BLaER1 treated with 17β-estradiol and CSF1 and Interleukin-3, amounts not matched to agents 10 nM and 100 nM (cell line): ENCODE measurements at regions not wholly inside any gene's neighbourhood (a gene's known extent, or its start where the extent isn't known, plus 50 kb on each side); places are given as distances from the start of the nearest gene placed in this dataset.
A peak's percentile ranks its signal among the peaks of the same experiment; 100 is the strongest.

Experiments
- H3K27ac ChIP-seq, 11 experiments: shearing (Covaris generic); formaldehyde crosslinking; 2 replicates each; pipeline ENCODE4 v1.8.1; 2022
- H3K27me3 ChIP-seq, 11 experiments: shearing (Covaris generic); formaldehyde crosslinking; 2 replicates each; pipeline ENCODE4 v1.8.1; 2022
- H3K36me3 ChIP-seq, 11 experiments: shearing (Covaris generic); formaldehyde crosslinking; 2 replicates each; pipeline ENCODE4 v1.8.1; 2022
- H3K4me1 ChIP-seq, 10 experiments: shearing (Covaris generic); formaldehyde crosslinking; 2 replicates each; pipeline ENCODE4 v1.8.1; 2022
- H3K4me2 ChIP-seq, 11 experiments: shearing (Covaris generic); formaldehyde crosslinking; 2 replicates each; pipeline ENCODE4 v1.8.1; 2022
- H3K4me3 ChIP-seq, 10 experiments: shearing (Covaris generic); formaldehyde crosslinking; 2 replicates each; pipeline ENCODE4 v1.8.1; 2022
- H3K9ac ChIP-seq, 11 experiments: shearing (Covaris generic); formaldehyde crosslinking; 2 replicates each; pipeline ENCODE4 v1.8.1; 2022
- H3K9me3 ChIP-seq, 11 experiments: shearing (Covaris generic); formaldehyde crosslinking; replicated peaks in 1 of 11; 2 replicates each; pipeline ENCODE4 v1.8.1; 2022
- H4K20me1 ChIP-seq, 11 experiments: shearing (Covaris generic); formaldehyde crosslinking; 2 replicates each; pipeline ENCODE4 v1.8.1; 2022
- Cebpa-rat ChIP-seq, 11 experiments: shearing (Covaris generic); IDR thresholded peaks; 2 replicates each; pipeline ENCODE4 v1.8.1; 2022

GRCh38 chr11:107176148-107177105 is 158.2 kb upstream of the GUCY1A2 start:
- no peak for TF ChIP-seq Cebpa-rat (IDR thresholded peaks at IDR 0.05)
- H3K4me3 ChIP-seq = no peak overlapping the region
- H3K4me1 ChIP-seq = peaks cover 0 to 54% (median 27%) of the 10 kb centered on the region in 10 experiments; a peak in 15 of 20 replicates
- H3K27ac ChIP-seq = peak overlapping the region in 2 of 11 experiments; percentile 4 to 28; a peak in 2 of 22 replicates
- no peaks in the 10 kb centered on the region for H3K36me3 ChIP-seq
- peaks cover 0 to 27% (median 12%) of the 10 kb centered on the region in 11 experiments; a peak in 12 of 22 replicates for H3K9me3 ChIP-seq
- H4K20me1 ChIP-seq = no peaks in the 10 kb centered on the region
- no peaks in the 10 kb centered on the region for H3K27me3 ChIP-seq
- no peak overlapping the region for H3K4me2 ChIP-seq
- no peak overlapping the region for H3K9ac ChIP-seq

- no peak overlapping the region for H3K4me3 ChIP-seq
- no peaks in the 10 kb centered on the region for H3K27me3 ChIP-seq
- H3K4me1 ChIP-seq = peaks cover 0 to 40% (median 15%) of the 10 kb centered on the region in 10 experiments; a peak in 13 of 20 replicates
- H3K27ac ChIP-seq = no peak overlapping the region
- H4K20me1 ChIP-seq = no peaks in the 10 kb centered on the region
- no peaks in the 10 kb centered on the region for H3K36me3 ChIP-seq
- no peak overlapping the region for H3K4me2 ChIP-seq
- no peak overlapping the region for H3K9ac ChIP-seq
- H3K9me3 ChIP-seq = peaks cover 0 to 17% (median 12%) of the 10 kb centered on the region in 11 experiments; a peak in 12 of 22 replicates
- no peak for TF ChIP-seq Cebpa-rat (IDR thresholded peaks at IDR 0.05)
Observed at GRCh38 chr11:107174856-107175255, 156.6 kb upstream of the GUCY1A2 start.

- Histone ChIP-seq H3K27me3 (no peaks in the 10 kb centered on the region), H3K9me3 (peaks cover 0 to 17% (median 12%) of the 10 kb centered on the region in 11 experiments; a peak in 12 of 22 replicates), H3K36me3 (no peaks in the 10 kb centered on the region), H4K20me1 (no peaks in the 10 kb centered on the region), H3K4me3 (no peak overlapping the region), H3K9ac (no peak overlapping the region), H3K4me2 (0 out of 22 replicates have a peak overlapping the region, but pooled peaks of 2 of the 11 experiments have one; percentile 11 to 16), H3K4me1 (peaks cover 0 to 21% (median 2%) of the 10 kb centered on the region in 10 experiments; a peak in 7 of 20 replicates), H3K27ac (no peak overlapping the region)
- TF ChIP-seq Cebpa-rat (IDR thresholded peaks at IDR 0.05) = no peak
Observed at GRCh38 chr11:107172996-107173395, 154.7 kb upstream of the GUCY1A2 start.

- Histone ChIP-seq H3K36me3 (no peaks in the 10 kb centered on the region), H3K9ac (no peak overlapping the region), H3K4me2 (no peak overlapping the region), H3K9me3 (no peaks in the 10 kb centered on the region), H3K4me3 (no peak overlapping the region), H3K4me1 (no peaks in the 10 kb centered on the region), H3K27ac (no peak overlapping the region), H4K20me1 (no peaks in the 10 kb centered on the region), H3K27me3 (no peaks in the 10 kb centered on the region)
- TF ChIP-seq Cebpa-rat (IDR thresholded peaks at IDR 0.05) = no peak
Observed at GRCh38 chr11:107157809-107158187, 139.5 kb upstream of the GUCY1A2 start.

GRCh38 chr11:107157146-107157808 is 139.0 kb upstream of the GUCY1A2 start:
- Histone ChIP-seq H3K36me3 (no peaks in the 10 kb centered on the region), H3K27ac (no peak overlapping the region), H3K9me3 (no peaks in the 10 kb centered on the region), H3K27me3 (no peaks in the 10 kb centered on the region), H3K4me1 (no peaks in the 10 kb centered on the region), H3K4me2 (no peak overlapping the region), H3K9ac (no peak overlapping the region), H3K4me3 (no peak overlapping the region), H4K20me1 (no peaks in the 10 kb centered on the region)
- TF ChIP-seq Cebpa-rat (IDR thresholded peaks at IDR 0.05) = no peak

GRCh38 chr11:107151579-107151978 is 133.3 kb upstream of the GUCY1A2 start:
- H3K27me3 ChIP-seq = no peaks in the 10 kb centered on the region
- H4K20me1 ChIP-seq = no peaks in the 10 kb centered on the region
- no peak overlapping the region for H3K4me3 ChIP-seq
- H3K9me3 ChIP-seq = no peaks in the 10 kb centered on the region
- no peak overlapping the region for H3K9ac ChIP-seq
- no peak overlapping the region for H3K27ac ChIP-seq
- no peak overlapping the region for H3K4me2 ChIP-seq
- TF ChIP-seq Cebpa-rat (IDR thresholded peaks at IDR 0.05) = no peak
- no peaks in the 10 kb centered on the region for H3K36me3 ChIP-seq
- H3K4me1 ChIP-seq = no peaks in the 10 kb centered on the region

- H3K4me2 ChIP-seq = no peak overlapping the region
- H3K4me3 ChIP-seq = no peak overlapping the region
- H3K36me3 ChIP-seq = no peaks in the 10 kb centered on the region
- no peak overlapping the region for H3K9ac ChIP-seq
- no peaks in the 10 kb centered on the region for H3K4me1 ChIP-seq
- no peaks in the 10 kb centered on the region for H4K20me1 ChIP-seq
- no peaks in the 10 kb centered on the region for H3K9me3 ChIP-seq
- TF ChIP-seq Cebpa-rat (IDR thresholded peaks at IDR 0.05) = no peak
- no peak overlapping the region for H3K27ac ChIP-seq
- no peaks in the 10 kb centered on the region for H3K27me3 ChIP-seq
Observed at GRCh38 chr11:107151158-107151557, 132.9 kb upstream of the GUCY1A2 start.

GRCh38 chr11:107140983-107141382 is 122.7 kb upstream of the GUCY1A2 start:
- no peak for TF ChIP-seq Cebpa-rat (IDR thresholded peaks at IDR 0.05)
- H3K4me2 ChIP-seq = no peak overlapping the region
- H3K9ac ChIP-seq = no peak overlapping the region
- no peak overlapping the region for H3K27ac ChIP-seq
- H3K9me3 ChIP-seq = peaks cover 0 to 10% (median 7%) of the 10 kb centered on the region in 11 experiments; a peak in 8 of 22 replicates
- no peak overlapping the region for H3K4me3 ChIP-seq
- H4K20me1 ChIP-seq = no peaks in the 10 kb centered on the region
- H3K27me3 ChIP-seq = no peaks in the 10 kb centered on the region
- no peaks in the 10 kb centered on the region for H3K4me1 ChIP-seq
- H3K36me3 ChIP-seq = no peaks in the 10 kb centered on the region

- H3K4me2 ChIP-seq = no peak overlapping the region
- no peaks in the 10 kb centered on the region for H3K4me1 ChIP-seq
- H3K36me3 ChIP-seq = no peaks in the 10 kb centered on the region
- H3K9me3 ChIP-seq = peaks cover 0 to 10% (median 7%) of the 10 kb centered on the region in 11 experiments; a peak in 8 of 22 replicates
- TF ChIP-seq Cebpa-rat (IDR thresholded peaks at IDR 0.05) = no peak
- H4K20me1 ChIP-seq = no peaks in the 10 kb centered on the region
- no peak overlapping the region for H3K27ac ChIP-seq
- no peaks in the 10 kb centered on the region for H3K27me3 ChIP-seq
- H3K4me3 ChIP-seq = no peak overlapping the region
- no peak overlapping the region for H3K9ac ChIP-seq
Observed at GRCh38 chr11:107139396-107139795, 121.1 kb upstream of the GUCY1A2 start.
